Neural cell (in vitro differentiated cells): ENCODE measurements at regions not wholly inside any gene's neighbourhood (a gene's known extent, or its start where the extent isn't known, plus 50 kb on each side); places are given as distances from the start of the nearest gene placed in this dataset.

Experiments used
- CTCF ChIP-seq: fragments of 450-650 bp; IDR thresholded peaks from 2 replicates; pipeline ENCODE4 v1.5.1; 2014; ENCODE audit warnings: antibody characterized with exemption, mild to moderate bottlenecking, moderate library complexity; ENCODE audit not compliant: poor library complexity, severe bottlenecking
- EZH2 ChIP-seq: fragments of 200-600, 300-800 bp; shearing (Covaris generic), sonication (generic); IDR thresholded peaks from 2 replicates; pipeline ENCODE4 v1.6.1; 2014; ENCODE audit warnings: antibody characterized with exemption, low read length, borderline replicate concordance, mild to moderate bottlenecking; ENCODE audit not compliant: insufficient read depth, poor library complexity, severe bottlenecking
- MXI1 ChIP-seq: fragments of 450-650 bp; conservative IDR thresholded peaks from 2 replicates; pipeline ENCODE4 v1.6.1; 2014; ENCODE audit warnings: antibody characterized with exemption, mild to moderate bottlenecking; ENCODE audit not compliant: poor library complexity, severe bottlenecking
- POLR2AphosphoS5 ChIP-seq: IDR thresholded peaks from 2 replicates; pipeline ENCODE4 v1.6.1; 2012
- REST ChIP-seq: IDR thresholded peaks from 2 replicates; pipeline ENCODE4 v1.6.1; 2012; ENCODE audit warnings: borderline replicate concordance
- TAF1 ChIP-seq: IDR thresholded peaks from 2 replicates; pipeline ENCODE4 v1.6.1; 2012; ENCODE audit warnings: low read depth

DNA sequence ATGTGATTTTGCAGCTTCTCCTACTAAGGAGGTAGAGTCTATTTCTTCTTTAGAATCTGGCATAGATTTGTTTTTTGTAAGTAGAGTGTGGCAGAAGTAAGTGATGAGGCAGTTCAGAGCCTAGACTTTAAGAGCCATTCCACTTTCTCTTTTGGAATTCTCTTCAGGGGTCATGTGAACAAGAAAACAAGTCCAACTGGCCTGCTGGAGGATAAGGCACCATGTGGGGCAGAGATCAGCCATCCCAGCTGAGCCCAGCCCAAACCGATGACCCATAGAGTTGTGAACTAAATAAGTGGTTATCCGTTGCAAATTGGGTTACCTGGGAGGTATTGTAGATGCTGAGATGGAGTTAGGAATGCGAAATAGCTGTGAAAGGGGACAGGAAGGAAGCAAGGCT is 60.3 kb upstream of the TBPL2 start:
- TF ChIP-seq EZH2 = no peak
- no peak for TF ChIP-seq REST
- TF ChIP-seq CTCF = no peak
- TF ChIP-seq TAF1 = no peak
- no peak for TF ChIP-seq POLR2AphosphoS5
- no peak for TF ChIP-seq MXI1
